Duodenal mucosa (tissue), 2 donors: ENCODE measurements at regions not wholly inside any gene's neighbourhood (a gene's known extent, or its start where the extent isn't known, plus 50 kb on each side); places are given as distances from the start of the nearest gene placed in this dataset.

Experiments
- H3K27ac ChIP-seq: one replicate; pipeline ENCODE4 v1.7.0; 2013; ENCODE audit warnings: low read depth, low read length
- H3K27me3 ChIP-seq, 2 donors: one replicate each; pipeline ENCODE4 v1.7.0; 2013; ENCODE audit warnings: low read length in 2 of 2, control low read depth in 1 of 2; ENCODE audit not compliant: insufficient read depth in 2 of 2, control insufficient read depth in 1 of 2
- H3K36me3 ChIP-seq, 2 donors: one replicate each; pipeline ENCODE4 v1.7.0; 2013; ENCODE audit warnings: low read length in 2 of 2, control low read depth in 1 of 2; ENCODE audit not compliant: insufficient read depth in 2 of 2, control insufficient read depth in 1 of 2
- H3K4me1 ChIP-seq, 2 donors: one replicate each; pipeline ENCODE4 v1.7.0; 2013; ENCODE audit warnings: low read length in 2 of 2, control low read depth in 1 of 2; ENCODE audit not compliant: insufficient read depth in 2 of 2, control insufficient read depth in 1 of 2
- H3K4me3 ChIP-seq, 2 donors: one replicate each; pipeline ENCODE4 v1.7.0; 2013; ENCODE audit warnings: low read length in 2 of 2, low read depth in 1 of 2
- H3K9ac ChIP-seq, 2 donors: one replicate each; pipeline ENCODE4 v1.7.0; 2013; ENCODE audit warnings: low read length in 2 of 2, low read depth in 1 of 2
- H3K9me3 ChIP-seq, 2 donors: one replicate each; pipeline ENCODE4 v1.7.0; 2013; ENCODE audit warnings: low read length in 2 of 2, control low read depth in 1 of 2; ENCODE audit not compliant: control insufficient read depth in 1 of 2

DNA sequence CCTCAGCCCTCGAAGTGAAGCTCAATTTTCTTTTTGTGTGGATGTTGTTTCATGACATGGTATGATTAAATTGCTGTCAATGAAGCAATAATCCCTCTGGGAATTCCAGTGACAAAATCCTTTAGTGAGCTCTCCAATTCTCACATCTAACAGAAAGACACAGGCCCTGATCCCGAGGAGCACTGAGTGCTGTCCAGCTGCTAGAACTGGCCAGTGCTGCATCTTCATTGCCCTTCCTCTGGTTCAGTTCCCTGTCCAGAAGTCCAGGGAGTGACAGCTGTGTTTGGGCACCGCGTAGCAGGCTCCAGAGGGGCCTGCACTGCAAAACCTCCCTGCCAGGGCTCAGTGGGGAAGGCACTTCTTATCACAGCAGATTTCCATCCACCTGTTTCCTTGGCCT lies 516.8 kb upstream of the ATP11B start:
- no peaks in the 10 kb centered on the region for H3K4me1 ChIP-seq
- H3K4me3 ChIP-seq, result no peak overlapping the region
- H3K36me3 ChIP-seq, result no peaks in the 10 kb centered on the region
- H3K27me3 ChIP-seq, result no peaks in the 10 kb centered on the region
- H3K27ac ChIP-seq, result no peak overlapping the region
- H3K9me3 ChIP-seq, result no peaks in the 10 kb centered on the region
- H3K9ac ChIP-seq, result no peak overlapping the region

DNA sequence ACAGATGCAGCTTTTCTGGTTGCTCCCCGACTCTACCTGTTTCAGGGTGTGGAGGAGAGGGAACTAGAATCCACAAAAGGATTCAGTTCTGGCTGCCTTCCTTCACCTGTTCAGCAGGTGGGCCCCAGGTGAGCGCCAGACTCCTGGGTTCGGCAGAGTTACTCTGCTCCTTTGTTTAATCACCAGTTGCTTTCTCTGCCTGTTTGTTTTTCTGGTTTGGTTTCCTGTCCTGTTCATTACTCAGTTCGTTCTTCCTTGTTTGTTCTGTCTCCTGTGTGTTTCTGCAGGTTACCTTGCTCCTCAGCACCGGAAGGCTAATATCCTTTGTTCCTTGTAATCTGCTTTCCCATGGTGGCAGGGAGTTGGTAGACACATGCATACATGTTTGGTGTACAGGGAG lies 508.5 kb upstream of the ATP11B start:
- Histone ChIP-seq H3K4me1 (no peaks in the 10 kb centered on the region), H3K9me3 (no peaks in the 10 kb centered on the region), H3K36me3 (no peaks in the 10 kb centered on the region), H3K9ac (no peak overlapping the region), H3K27ac (no peak overlapping the region), H3K27me3 (peaks cover 0 to 4% of the 10 kb centered on the region in 2 donors), H3K4me3 (no peak overlapping the region)

- Histone ChIP-seq H3K9me3 (no peaks in the 10 kb centered on the region), H3K9ac (no peak overlapping the region), H3K27me3 (no peaks in the 10 kb centered on the region), H3K4me3 (no peak overlapping the region), H3K4me1 (no peaks in the 10 kb centered on the region), H3K36me3 (no peaks in the 10 kb centered on the region), H3K27ac (no peak overlapping the region)
Measured at GRCh38 chr3:182292591-182292990, 500.7 kb upstream of the ATP11B start.

GRCh38 chr3:182294256-182294655 lies 499.0 kb upstream of the ATP11B start:
- H3K4me3 ChIP-seq, result no peak overlapping the region
- no peak overlapping the region for H3K9ac ChIP-seq
- no peaks in the 10 kb centered on the region for H3K9me3 ChIP-seq
- H3K27me3 ChIP-seq, result no peaks in the 10 kb centered on the region
- no peaks in the 10 kb centered on the region for H3K36me3 ChIP-seq
- no peak overlapping the region for H3K27ac ChIP-seq
- no peaks in the 10 kb centered on the region for H3K4me1 ChIP-seq

DNA sequence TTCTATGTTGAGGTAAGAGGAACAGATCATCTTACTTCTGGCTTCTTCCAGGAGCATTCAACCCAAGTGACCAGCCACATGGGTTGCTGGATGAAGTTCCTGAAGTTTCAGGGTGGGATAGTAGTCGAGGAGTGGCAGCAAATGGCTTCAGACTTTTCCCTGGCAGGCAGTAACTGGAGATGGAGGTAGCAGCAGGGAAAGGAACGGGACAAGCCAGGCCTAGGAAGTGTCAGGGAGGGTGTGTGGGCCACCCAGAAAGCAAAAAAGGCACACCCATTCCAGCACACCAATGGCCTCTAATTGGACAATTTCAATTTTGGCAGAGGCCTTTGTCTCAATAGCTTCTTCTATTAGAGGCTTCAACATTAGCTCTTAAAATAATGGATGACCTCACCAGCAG lies 498.6 kb upstream of the ATP11B start:
- no peaks in the 10 kb centered on the region for H3K36me3 ChIP-seq
- H3K9me3 ChIP-seq, result no peaks in the 10 kb centered on the region
- H3K27ac ChIP-seq, result no peak overlapping the region
- no peaks in the 10 kb centered on the region for H3K4me1 ChIP-seq
- no peak overlapping the region for H3K4me3 ChIP-seq
- H3K27me3 ChIP-seq, result no peaks in the 10 kb centered on the region
- no peak overlapping the region for H3K9ac ChIP-seq

DNA sequence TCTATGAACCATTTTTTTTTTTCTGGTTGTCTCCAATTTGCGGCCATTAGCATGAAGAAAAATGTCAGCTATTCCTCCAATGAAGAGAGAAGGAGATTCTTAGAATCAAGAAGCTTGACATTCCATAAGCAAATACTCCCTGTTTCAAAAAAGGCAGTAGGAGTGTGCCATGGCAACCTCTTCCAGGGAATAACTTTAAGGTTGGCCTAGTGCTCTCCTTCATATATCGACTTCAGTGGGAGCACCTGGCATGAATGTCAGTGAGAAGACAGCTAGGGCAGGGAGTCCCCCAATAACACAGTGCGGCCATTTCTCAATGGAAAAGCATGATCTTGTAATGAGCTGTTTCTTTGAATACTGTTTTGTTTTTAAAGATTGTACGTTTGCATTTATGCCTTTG lies 493.0 kb upstream of the ATP11B start:
- Histone ChIP-seq H3K9ac (no peak overlapping the region), H3K4me3 (no peak overlapping the region), H3K27ac (no peak overlapping the region), H3K4me1 (no peaks in the 10 kb centered on the region), H3K9me3 (no peaks in the 10 kb centered on the region), H3K27me3 (no peaks in the 10 kb centered on the region), H3K36me3 (no peaks in the 10 kb centered on the region)

DNA sequence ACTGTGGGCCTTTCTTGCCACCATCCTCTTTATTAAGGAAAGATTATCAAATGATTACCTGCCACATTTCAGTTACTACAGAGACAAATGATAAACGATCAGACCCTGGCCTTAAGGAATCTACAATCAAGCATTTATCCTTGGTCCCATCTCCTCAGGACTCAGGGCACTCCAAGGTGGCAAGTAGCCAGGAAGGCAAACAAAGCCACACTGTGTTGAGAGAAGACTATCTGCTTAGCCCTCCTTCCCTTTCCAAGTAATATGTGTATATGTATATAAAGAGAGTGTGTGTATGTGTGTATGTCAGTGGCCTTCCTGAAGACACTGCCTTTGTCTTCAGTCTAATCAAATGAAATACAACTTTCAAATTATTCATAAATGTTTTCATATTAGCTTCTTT lies 490.1 kb upstream of the ATP11B start:
- no peaks in the 10 kb centered on the region for H3K9me3 ChIP-seq
- no peak overlapping the region for H3K4me3 ChIP-seq
- H3K4me1 ChIP-seq, result no peaks in the 10 kb centered on the region
- H3K36me3 ChIP-seq, result no peaks in the 10 kb centered on the region
- H3K9ac ChIP-seq, result no peak overlapping the region
- peaks cover 0 to 3% of the 10 kb centered on the region in 2 donors for H3K27me3 ChIP-seq
- no peak overlapping the region for H3K27ac ChIP-seq

DNA sequence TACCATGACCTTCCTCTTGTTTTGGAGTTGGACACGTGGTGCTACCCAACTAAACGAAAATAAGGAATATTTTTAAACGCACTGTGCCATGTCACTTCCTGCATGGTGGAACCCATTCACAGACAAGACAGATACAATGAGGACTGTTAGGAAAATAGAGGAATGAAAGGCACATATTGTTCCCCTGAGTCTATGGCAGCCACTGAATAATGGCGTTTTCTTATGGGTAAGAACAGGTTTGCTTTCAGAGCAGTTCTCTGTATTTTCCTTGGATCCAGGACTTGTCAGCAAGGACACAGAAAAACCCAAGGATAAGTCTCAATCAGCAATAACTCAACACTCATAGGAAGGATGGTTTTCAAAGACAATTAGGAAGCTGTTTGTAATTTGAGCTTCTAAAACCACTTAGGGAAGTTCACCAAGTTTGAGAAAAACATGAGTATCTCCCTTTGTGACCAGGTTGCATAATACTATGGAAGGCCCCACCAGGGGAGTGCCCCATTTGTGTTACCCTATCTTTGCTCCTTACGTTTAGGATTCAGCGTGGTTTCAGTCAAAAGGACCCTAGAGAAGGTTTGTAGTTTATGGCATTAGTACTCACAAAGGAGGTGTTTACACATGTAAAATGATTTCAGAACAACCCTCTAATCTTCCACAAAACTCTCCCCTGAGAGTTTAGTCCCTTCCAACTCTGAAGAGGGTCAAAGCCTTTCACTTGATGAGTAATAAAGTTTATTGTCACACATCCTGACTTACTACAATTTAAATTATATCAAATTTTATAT lies 487.2 kb upstream of the ATP11B start:
- no peaks in the 10 kb centered on the region for H3K36me3 ChIP-seq
- H3K9me3 ChIP-seq, result no peaks in the 10 kb centered on the region
- no peak overlapping the region for H3K9ac ChIP-seq
- no peak overlapping the region for H3K27ac ChIP-seq
- no peaks in the 10 kb centered on the region for H3K4me1 ChIP-seq
- H3K27me3 ChIP-seq, result peaks cover 0 to 3% of the 10 kb centered on the region in 2 donors
- H3K4me3 ChIP-seq, result no peak overlapping the region

DNA sequence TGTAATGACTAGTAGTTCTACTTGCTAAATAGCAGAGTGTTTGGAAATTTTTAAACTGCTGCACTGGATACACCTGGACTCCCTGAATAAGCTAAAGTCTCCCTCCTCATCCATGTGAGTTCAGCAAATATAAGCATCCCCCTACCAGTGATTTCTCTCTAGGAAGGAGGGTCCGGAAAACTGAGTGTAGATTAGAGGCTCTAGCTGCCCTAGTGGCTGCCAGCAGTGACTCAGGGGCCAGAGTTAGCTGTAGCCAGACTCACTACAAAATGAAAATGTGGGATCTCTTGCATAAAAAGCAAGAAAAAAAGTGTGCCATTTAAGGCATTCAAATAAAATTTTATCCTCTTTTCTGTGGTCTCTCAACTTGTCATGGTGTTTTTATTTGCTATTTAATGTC lies 485.0 kb upstream of the ATP11B start:
- Histone ChIP-seq H3K4me1 (no peaks in the 10 kb centered on the region), H3K9ac (no peak overlapping the region), H3K9me3 (no peaks in the 10 kb centered on the region), H3K4me3 (no peak overlapping the region), H3K36me3 (no peaks in the 10 kb centered on the region), H3K27ac (no peak overlapping the region), H3K27me3 (peaks cover 0 to 3% of the 10 kb centered on the region in 2 donors)

- Histone ChIP-seq H3K9ac (no peak overlapping the region), H3K36me3 (no peaks in the 10 kb centered on the region), H3K9me3 (no peaks in the 10 kb centered on the region), H3K27ac (no peak overlapping the region), H3K27me3 (peaks cover 0 to 3% of the 10 kb centered on the region in 2 donors), H3K4me3 (no peak overlapping the region), H3K4me1 (no peaks in the 10 kb centered on the region)
Measured at GRCh38 chr3:182309120-182309519, 484.2 kb upstream of the ATP11B start.
